Stimulated activated naive CD4-positive, alpha-beta T cell (primary cell): ENCODE measurements at regions not wholly inside any gene's neighbourhood (a gene's known extent, or its start where the extent isn't known, plus 50 kb on each side); places are given as distances from the start of the nearest gene placed in this dataset.

ENCODE experiments used
- DNase-seq, 6 experiments: peaks; one replicate each; lab custom pipeline; 2025; lab: John Stamatoyannopoulos, UW

- no peak for DNase-seq
Observed at GRCh38 chr9:107644733-107645463, 155.3 kb upstream of the KLF4 start.

DNA sequence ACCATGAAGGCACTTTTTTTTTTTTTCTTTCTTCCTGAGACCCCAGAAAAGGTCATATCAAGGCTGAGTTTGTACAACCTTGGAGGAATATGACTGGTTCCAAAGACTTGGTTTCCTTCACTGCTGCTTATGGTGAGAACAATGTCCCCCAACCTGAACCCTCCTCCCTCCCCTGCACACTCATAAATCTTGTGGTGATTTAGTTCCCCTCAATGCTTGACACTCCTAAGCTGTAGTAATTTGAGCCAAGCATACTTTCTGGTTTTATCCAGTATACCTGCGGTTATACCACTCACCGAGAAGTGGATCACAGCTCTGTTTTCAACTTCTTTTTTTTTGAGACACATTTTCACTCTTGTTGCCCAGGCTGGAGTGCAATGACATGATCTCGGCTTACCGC is 149.9 kb upstream of the KLF4 start:
- peak in 3 of 6 experiments; percentile 21 to 38 (median 26) for DNase-seq

DNA sequence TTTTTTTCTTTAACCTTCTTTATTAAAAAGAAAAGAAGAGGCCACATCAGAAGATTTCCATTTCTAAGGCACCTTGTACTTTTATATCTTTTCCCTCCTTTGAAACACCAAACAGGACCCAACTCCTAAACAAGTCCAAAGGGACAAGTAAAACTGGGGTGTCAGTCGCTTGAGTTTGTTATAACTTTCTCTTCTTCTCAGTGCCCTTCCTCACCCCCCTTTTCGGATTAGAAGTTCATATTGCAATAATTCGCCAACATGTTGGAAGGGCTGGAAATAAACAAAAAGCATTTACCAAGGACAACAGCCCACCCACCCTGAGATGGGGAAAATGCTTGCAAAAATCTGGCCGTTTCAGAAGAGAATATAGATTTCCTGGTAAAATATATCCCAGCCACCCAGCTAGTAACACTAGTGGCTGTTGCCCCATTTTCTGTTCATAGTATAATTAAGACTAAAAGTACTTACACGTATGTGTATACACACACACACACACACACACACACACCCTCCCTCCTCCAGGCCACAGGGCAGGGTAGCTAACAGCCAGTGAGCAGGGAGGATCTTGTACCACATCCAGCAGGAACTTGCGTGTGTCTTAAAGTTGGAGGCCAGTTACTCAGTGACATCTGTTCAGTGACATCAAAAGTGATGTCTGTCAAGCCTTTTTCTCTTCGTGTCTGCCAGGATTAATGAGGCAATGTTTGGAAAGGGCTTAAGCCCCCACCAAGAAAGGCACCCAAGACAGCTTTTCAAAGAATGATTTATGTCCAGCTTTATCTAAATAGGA is 149.1 kb upstream of the KLF4 start:
- no peak for DNase-seq

GRCh38 chr9:107637421-107638420 is 148.2 kb upstream of the KLF4 start:
- no peak for DNase-seq

GRCh38 chr9:107636571-107637381 is 147.2 kb upstream of the KLF4 start:
- DNase-seq = no peak

DNA sequence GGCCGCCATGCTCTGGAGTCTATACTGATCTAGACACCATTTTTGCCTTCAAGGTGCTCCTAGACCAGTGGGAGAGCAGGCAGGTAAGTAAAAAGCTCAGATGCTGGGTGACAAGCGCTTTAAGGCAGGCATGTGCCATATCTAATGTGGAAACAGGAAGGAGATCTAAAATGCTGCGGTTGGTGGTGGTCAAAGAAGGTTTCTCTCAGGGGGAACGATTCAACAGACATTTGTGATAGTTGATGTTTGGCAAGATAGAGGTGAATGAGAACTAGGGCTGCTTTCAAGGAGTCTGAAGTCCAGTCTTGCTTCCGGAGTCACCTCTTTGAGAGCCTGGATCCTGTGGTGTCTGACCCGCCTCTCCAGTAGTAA is 146.2 kb upstream of the KLF4 start:
- no peak for DNase-seq

- DNase-seq = no peak
Observed at GRCh38 chr9:107635101-107635802, 145.7 kb upstream of the KLF4 start.

DNA sequence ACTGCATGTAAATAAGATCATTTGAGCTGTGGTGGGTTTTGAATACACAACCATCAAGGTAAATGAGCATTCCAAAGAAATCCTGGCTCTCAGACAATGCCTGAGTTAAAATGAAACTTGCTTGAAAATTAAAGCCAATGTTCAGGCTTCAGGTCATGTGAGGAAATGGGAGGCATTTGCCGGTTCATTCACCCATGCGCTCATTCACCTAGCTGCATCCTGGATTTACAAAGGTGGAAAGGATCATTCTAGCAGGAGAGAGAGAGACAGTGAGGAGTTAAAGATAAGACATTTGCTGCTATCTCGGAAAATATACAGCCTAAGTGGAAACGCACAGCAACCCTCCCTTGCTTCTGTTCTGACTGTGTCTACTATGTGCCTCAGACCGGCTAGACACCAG is 143.8 kb upstream of the KLF4 start:
- no peak for DNase-seq

DNA sequence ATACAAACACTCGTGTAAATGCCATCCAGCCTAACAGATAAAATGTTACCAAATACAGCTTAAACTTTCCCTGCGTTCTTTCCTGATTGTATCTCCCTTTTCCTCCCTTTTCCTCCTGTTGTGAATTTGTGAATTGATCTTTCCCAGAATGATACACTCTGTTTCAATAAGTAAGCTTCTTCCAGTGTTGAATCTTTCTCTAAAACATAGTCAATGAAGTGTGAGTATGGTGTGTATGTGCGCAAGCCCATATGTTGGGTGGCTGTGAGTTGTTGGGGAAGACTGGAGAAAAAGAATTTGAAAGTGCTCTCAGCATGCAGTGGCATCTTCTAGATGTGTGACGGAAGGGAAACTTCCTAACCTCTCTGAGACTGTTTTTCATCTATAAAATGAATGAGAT is 143.1 kb upstream of the KLF4 start:
- no peak for DNase-seq

GRCh38 chr9:107632216-107632615 is 142.6 kb upstream of the KLF4 start:
- no peak for DNase-seq

- no peak for DNase-seq
Observed at GRCh38 chr9:107631788-107632187, 142.2 kb upstream of the KLF4 start.

DNA sequence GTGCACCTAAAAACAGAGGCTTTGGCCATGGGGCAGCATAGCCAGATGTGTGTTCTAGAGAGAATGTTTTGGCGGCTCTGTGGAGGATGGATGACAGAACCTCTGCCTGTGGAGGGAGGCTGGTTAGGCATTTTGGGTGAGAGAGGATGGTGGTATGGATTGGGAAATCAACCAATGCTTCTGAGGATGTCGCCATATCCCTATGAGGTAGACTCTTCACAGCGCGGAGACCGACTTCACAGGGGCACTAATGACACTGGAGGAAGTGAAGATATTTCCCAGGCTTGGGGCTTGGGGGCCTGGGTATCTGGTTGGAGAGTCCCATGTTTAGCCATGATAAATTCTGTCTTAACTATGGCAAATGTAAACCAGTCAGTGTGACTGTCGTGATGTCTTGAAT is 140.6 kb upstream of the KLF4 start:
- no peak for DNase-seq

DNA sequence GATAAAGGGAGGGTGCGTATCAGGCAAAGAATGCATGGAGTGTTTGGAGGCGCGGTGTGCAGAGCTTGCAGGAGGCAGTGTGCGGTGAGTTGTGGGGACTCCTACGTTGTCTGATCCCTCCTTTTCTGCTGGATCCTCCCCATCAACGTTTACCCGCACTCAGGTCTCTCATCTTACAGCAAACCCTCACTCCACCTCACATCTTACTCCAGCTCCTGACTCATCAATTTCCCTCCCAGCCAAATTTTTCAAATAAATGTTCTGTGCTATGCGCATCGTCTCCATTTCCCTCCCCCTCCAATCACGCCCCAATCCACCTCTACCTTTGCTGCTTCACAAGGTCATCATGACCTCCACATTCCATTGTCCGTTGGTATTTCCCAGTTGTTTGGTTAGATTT is 138.9 kb upstream of the KLF4 start:
- DNase-seq = no peak

DNA sequence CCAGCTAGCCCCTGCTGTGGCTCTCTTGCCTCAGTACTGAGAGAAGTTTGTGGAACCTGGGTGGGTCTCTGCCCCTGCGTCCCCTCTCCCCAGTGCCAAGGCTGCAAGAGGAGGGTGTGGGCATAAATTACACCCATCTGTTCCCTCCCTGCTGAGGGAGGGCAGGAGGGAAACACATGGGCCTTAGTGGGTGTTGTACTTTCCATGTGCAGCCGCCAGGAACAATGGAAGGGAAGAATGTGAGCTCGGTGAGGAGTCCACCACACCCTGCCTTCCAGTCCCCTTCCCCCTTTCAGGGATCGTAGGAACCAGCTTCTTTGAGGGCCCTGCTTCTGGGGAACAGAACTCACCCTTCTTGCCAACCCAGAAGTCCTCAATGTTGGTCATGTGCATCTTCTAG is 138.2 kb upstream of the KLF4 start:
- DNase-seq = no peak

DNA sequence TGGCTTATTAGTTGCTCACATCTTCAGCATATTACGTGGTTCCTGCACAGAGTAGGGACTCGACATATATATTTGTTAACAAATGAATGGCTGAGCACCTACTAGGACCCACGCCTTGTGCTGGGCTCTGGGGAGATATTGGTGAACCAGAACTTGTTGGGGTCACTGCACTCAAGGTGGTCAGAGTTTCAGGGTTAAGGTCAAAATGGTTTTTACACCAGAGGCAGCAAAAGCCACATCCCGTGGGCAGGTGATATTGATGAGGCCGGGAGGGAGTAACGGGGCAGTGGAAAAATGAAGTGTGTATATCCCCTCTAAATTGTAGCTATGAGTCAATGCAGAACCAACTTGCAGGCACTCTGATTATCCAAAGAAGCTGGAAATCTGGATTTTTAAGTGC is 136.5 kb upstream of the KLF4 start:
- no peak for DNase-seq

DNA sequence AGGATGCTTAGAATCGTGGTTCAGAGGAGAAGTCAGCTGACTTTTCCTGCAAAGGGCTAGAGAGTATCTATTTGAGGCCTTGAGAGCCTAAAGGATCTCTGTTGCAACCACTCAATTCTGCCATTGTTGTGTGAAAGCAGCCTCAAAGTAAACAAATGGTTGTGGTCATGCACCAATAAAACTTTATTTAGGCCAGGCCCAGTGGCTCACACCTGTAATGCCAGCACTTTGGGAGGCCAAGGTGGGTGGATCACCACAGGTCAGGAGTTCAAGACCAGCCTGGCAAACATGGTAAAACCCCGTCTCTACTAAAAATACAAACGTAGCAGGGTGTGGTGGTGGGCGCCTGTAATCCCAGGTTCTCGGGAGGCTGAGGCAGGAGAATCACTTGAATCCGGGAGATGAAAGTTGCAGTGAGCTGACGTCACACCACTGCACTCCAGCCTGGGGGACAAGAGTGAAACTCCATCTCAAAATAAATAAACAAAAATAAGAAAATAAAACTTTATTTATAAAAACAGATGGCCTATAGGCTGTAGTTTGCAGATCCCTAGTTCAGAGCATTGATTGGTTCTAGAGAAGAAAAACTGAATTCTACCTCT is 135.9 kb upstream of the KLF4 start:
- no peak for DNase-seq

GRCh38 chr9:107624234-107624948 is 134.8 kb upstream of the KLF4 start:
- DNase-seq = no peak

- no peak for DNase-seq
Observed at GRCh38 chr9:107621436-107621835, 131.9 kb upstream of the KLF4 start.

GRCh38 chr9:107620801-107621200 is 131.2 kb upstream of the KLF4 start:
- DNase-seq = no peak

DNA sequence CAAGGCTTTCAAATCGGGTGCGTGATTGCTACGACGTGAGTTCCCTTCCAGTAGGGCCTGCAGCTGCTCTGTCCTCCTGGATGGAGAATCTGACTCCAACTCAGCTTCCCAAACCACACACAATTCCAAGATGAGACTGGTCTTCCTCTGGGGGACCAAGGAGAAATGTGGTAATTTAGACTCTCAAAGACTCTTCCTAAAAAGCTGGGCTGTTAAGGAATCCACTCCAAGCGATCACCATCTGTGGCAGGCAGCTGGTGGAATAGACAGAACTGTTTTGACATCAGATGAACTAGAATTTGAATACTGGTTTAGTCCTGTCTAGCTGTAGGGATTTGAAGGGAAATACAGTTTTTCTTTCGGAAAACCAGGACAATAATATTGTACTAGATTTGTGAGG is 130.7 kb upstream of the KLF4 start:
- DNase-seq = no peak
